Endothelial cell (in vitro differentiated cells): ENCODE measurements at regions not wholly inside any gene's neighbourhood (a gene's known extent, or its start where the extent isn't known, plus 50 kb on each side); places are given as distances from the start of the nearest gene placed in this dataset.

ENCODE experiments used
- DNase-seq: peaks from one replicate; pipeline ENCODE4 v3.0.0; 2021; ENCODE audit warnings: low spot score
- H3K27ac Mint-ChIP-seq: one replicate; pipeline ENCODE4 v1.8.0; 2021; ENCODE audit warnings: mixed read lengths, inconsistent platforms; ENCODE audit not compliant: unreplicated experiment
- H3K27me3 Mint-ChIP-seq: one replicate; pipeline ENCODE4 v1.8.0; 2021; ENCODE audit warnings: mild to moderate bottlenecking, moderate library complexity, mixed read lengths, inconsistent platforms; ENCODE audit not compliant: unreplicated experiment
- H3K36me3 Mint-ChIP-seq: one replicate; pipeline ENCODE4 v1.8.0; 2021; ENCODE audit warnings: mild to moderate bottlenecking, low read depth, mixed read lengths, inconsistent platforms; ENCODE audit not compliant: unreplicated experiment
- H3K4me1 Mint-ChIP-seq: one replicate; pipeline ENCODE4 v1.8.0; 2021; ENCODE audit warnings: mild to moderate bottlenecking, mixed read lengths, inconsistent platforms; ENCODE audit not compliant: unreplicated experiment
- H3K4me3 Mint-ChIP-seq: one replicate; pipeline ENCODE4 v1.8.0; 2021; ENCODE audit warnings: mild to moderate bottlenecking, mixed read lengths, inconsistent platforms; ENCODE audit not compliant: unreplicated experiment
- H3K9me3 Mint-ChIP-seq: one replicate; pipeline ENCODE4 v1.8.0; 2021; ENCODE audit warnings: mixed read lengths, inconsistent platforms; ENCODE audit not compliant: unreplicated experiment
- CTCF ChIP-seq: fragments of 200-600 bp; sonication (generic); IDR thresholded peaks from one replicate; pipeline ENCODE4 v1.5.0; 2021; ENCODE audit warnings: antibody characterized with exemption; ENCODE audit not compliant: unreplicated experiment

- Mint-ChIP-seq H3K9me3 (no peaks in the 10 kb centered on the region), H3K27ac (no peak overlapping the region), H3K4me1 (no peaks in the 10 kb centered on the region), H3K27me3 (no peaks in the 10 kb centered on the region), H3K4me3 (no peak overlapping the region), H3K36me3 (no peaks in the 10 kb centered on the region)
- DNase-seq, result no peak
- no peak for TF ChIP-seq CTCF
Observed at GRCh38 chr6:8881663-8882062, 446.3 kb upstream of the SLC35B3 start.

GRCh38 chr6:8879334-8879733, 444.0 kb upstream of the SLC35B3 start:
- TF ChIP-seq CTCF, result no peak
- Mint-ChIP-seq H3K4me3 (no peak overlapping the region), H3K27me3 (no peaks in the 10 kb centered on the region), H3K4me1 (no peaks in the 10 kb centered on the region), H3K9me3 (no peaks in the 10 kb centered on the region), H3K27ac (no peak overlapping the region), H3K36me3 (no peaks in the 10 kb centered on the region)
- DNase-seq, result no peak

- no peak for DNase-seq
- no peaks in the 10 kb centered on the region for H3K36me3 Mint-ChIP-seq
- H3K4me3 Mint-ChIP-seq, result no peak overlapping the region
- H3K27me3 Mint-ChIP-seq, result no peaks in the 10 kb centered on the region
- TF ChIP-seq CTCF, result no peak
- H3K27ac Mint-ChIP-seq, result no peak overlapping the region
- H3K9me3 Mint-ChIP-seq, result no peaks in the 10 kb centered on the region
- H3K4me1 Mint-ChIP-seq, result no peaks in the 10 kb centered on the region
Observed at GRCh38 chr6:8875986-8876385, 440.6 kb upstream of the SLC35B3 start.

GRCh38 chr6:8872589-8872988, 437.2 kb upstream of the SLC35B3 start:
- no peak overlapping the region for H3K4me3 Mint-ChIP-seq
- H3K4me1 Mint-ChIP-seq, result no peaks in the 10 kb centered on the region
- H3K36me3 Mint-ChIP-seq, result no peaks in the 10 kb centered on the region
- no peak overlapping the region for H3K27ac Mint-ChIP-seq
- no peak for TF ChIP-seq CTCF
- no peak for DNase-seq
- H3K27me3 Mint-ChIP-seq, result no peaks in the 10 kb centered on the region
- no peaks in the 10 kb centered on the region for H3K9me3 Mint-ChIP-seq

- Mint-ChIP-seq H3K9me3 (no peaks in the 10 kb centered on the region), H3K27me3 (no peaks in the 10 kb centered on the region), H3K4me1 (no peaks in the 10 kb centered on the region), H3K4me3 (no peak overlapping the region), H3K36me3 (no peaks in the 10 kb centered on the region), H3K27ac (no peak overlapping the region)
- no peak for TF ChIP-seq CTCF
- DNase-seq, result no peak
Observed at GRCh38 chr6:8865451-8865850, 430.1 kb upstream of the SLC35B3 start.
